Natural killer cell treated with Interleukin-12 subunit alpha and Interleukin-12 subunit beta and Interleukin-15 and Interleukin-18, amount 100 ng/mL, for 72 hours (primary cell): ENCODE measurements at regions not wholly inside any gene's neighbourhood (a gene's known extent, or its start where the extent isn't known, plus 50 kb on each side); places are given as distances from the start of the nearest gene placed in this dataset.

Source experiments
- ATAC-seq, 2 donors: fragments of 150-1000 bp; cut with Tn5 transposase in 1 of 2; sonication (Bioruptor Pico), chemical (Tn5 transposase) in 1 of 2; 2 replicates each; pipeline ENCODE4 v1.10.0; 2021
- DNase-seq: peaks from one replicate; pipeline ENCODE4 v3.0.0; 2022; ENCODE audit warnings: low spot score
- H3K27ac Mint-ChIP-seq, 2 donors: 1 replicate in 1 of 2; 2 replicates in 1 of 2; pipeline ENCODE4 v1.8.0; 2022; ENCODE audit warnings: mixed read lengths in 2 of 2, mild to moderate bottlenecking in 1 of 2, moderate library complexity in 1 of 2
- H3K27me3 Mint-ChIP-seq, 2 donors: 1 replicate in 1 of 2; 2 replicates in 1 of 2; pipeline ENCODE4 v1.8.0; 2022; ENCODE audit warnings: mixed read lengths in 2 of 2
- H3K36me3 Mint-ChIP-seq: one replicate; pipeline ENCODE4 v1.8.0; 2022; ENCODE audit warnings: mixed read lengths
- H3K4me1 Mint-ChIP-seq, 2 donors: 1 replicate in 1 of 2; 2 replicates in 1 of 2; pipeline ENCODE4 v1.8.0; 2022; ENCODE audit warnings: low read depth in 2 of 2, mixed read lengths in 2 of 2, mild to moderate bottlenecking in 1 of 2
- H3K4me3 Mint-ChIP-seq: one replicate; pipeline ENCODE4 v1.8.0; 2022; ENCODE audit warnings: mixed read lengths
- H3K9me3 Mint-ChIP-seq: 2 replicates; pipeline ENCODE4 v1.8.0; 2022; ENCODE audit warnings: mixed read lengths

DNA sequence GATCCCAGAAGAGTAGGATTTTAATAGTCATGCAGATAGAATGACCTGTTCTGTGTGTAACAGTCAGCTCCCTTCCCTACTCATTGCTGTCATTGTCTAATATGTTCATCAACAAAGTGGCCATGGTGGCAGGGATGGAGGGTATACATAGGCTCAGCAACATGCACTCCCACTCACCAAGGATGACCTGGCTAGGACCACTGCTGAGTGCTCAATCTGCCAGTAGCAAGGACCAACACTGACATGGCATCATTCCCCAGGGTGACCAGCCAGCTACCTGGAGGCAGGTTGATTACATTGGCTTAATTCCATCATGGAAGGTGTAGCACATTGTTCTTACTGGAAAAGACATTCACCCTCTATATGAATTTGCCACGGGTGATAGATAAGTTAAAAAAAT is 401.7 kb upstream of the CELF4 start:
- ATAC-seq: no peak
- DNase-seq: no peak
- Mint-ChIP-seq H3K4me3 (no peak overlapping the region), H3K36me3 (no peaks in the 10 kb centered on the region), H3K27me3 (no peaks in the 10 kb centered on the region), H3K9me3 (peaks cover 19% of the 10 kb centered on the region), H3K27ac (no peak overlapping the region), H3K4me1 (no peaks in the 10 kb centered on the region)

DNA sequence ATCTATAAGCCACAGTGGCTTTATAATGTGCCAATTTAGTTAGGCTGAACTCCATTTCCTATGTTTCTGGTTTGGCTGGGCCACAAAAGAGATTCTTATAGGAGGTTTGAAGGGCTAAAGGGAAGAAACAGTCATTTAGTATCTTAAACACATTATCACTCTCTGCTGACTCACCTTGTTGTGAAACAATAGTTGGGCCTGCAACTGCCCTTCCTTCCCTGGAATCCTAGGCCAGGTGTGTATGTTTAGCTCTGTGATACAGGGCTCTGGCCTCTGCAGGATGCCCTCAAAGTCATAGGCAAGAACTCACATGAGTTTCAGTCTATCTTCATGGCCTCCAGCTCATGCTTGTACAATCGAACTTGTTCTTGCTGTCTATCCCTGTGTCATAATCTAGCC is 400.0 kb upstream of the CELF4 start:
- Mint-ChIP-seq H3K4me3 (no peak overlapping the region), H3K36me3 (no peaks in the 10 kb centered on the region), H3K27ac (no peak overlapping the region), H3K27me3 (no peaks in the 10 kb centered on the region), H3K4me1 (no peaks in the 10 kb centered on the region), H3K9me3 (peaks cover 21% of the 10 kb centered on the region)
- ATAC-seq (no peak), DNase-seq (no peak)

DNA sequence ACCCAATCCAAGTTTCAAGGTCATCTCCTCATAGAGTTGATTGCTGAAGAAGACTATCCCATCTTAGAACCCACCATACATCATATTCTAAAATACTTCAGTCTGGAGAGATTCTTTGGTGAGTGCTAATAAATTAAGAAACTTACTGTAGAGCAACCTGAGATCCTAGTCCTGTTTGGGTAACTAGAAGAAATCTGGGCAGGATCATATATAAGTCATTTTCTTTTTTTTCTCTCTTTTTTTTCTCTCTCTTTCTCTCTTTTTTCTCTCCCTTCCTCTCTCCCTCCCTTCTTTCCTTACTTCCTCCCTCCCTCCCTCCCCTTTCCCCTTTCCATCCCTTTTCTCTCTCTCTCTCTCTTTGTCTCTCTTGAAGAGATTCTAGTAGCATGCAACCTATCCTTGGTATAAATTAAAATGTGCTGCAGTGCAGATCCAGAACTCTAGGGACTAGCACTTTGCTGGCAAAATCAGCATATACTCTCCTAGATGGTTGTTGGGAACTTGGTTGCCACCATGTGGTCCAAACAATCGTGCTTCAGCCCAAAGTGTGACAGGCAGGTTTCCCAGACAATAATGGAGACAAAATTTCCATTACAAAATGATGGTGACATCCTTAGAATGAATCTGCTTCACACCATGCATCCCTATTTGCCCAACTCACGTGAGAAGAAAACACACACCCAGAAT is 399.4 kb upstream of the CELF4 start:
- DNase-seq (no peak), ATAC-seq (no peak)
- Mint-ChIP-seq H3K9me3 (peaks cover 21% of the 10 kb centered on the region), H3K27ac (no peak overlapping the region), H3K4me3 (no peak overlapping the region), H3K36me3 (no peaks in the 10 kb centered on the region), H3K27me3 (no peaks in the 10 kb centered on the region), H3K4me1 (no peaks in the 10 kb centered on the region)

DNA sequence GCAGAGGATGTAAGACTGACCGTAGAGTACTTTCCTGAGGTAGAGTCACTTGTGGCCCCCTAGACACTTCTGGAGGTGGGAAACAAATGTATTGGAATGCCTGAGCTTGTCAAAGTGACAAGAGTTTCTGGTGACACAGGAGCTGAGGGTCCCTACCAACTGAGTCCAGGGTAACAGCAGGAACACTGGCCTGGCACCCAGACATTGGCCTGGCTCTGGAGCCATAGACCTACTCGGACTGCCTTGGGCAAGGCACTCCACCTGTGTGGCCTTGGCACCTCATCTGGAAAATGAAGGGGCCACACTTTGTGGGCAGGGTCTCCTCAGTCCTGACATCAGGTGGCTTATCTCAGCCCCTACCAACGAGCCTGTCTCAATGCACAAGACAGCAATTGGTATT is 398.2 kb upstream of the CELF4 start:
- Mint-ChIP-seq H3K4me3 (no peak overlapping the region), H3K4me1 (no peaks in the 10 kb centered on the region), H3K27ac (no peak overlapping the region)

DNA sequence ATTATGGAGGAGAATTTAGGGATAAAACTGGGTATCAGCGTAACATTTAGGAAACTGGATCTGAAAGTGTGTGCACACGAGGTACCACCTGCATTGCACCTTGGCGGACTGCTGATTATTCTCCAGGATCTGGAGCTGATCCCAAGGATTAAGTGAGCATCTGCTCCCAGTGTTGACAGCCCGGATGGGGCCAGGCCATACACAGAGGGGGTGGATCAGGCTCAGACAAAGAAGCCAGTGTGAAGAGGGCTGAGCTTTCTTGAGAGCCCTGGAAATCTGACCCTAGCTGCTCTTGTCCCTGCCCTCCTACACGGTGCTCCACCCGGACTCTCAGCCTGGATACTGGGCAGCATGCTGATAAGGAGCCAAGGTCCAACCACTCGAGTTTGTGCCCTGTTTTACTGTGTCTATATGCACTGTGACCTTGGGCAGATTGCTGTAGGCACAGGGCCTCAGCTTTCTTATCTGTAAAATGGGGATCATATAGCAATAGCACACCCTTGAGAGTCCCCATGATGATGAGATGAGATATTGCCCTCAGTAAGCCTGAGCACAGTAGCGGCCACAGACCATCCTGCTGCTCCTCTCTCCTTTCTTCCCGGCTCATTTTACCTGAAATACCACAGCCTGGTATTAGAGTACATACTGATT is 396.8 kb upstream of the CELF4 start:
- peak in 1 of 2 donors; percentile 33 for ATAC-seq
- Mint-ChIP-seq H3K36me3 (no peaks in the 10 kb centered on the region), H3K4me1 (no peaks in the 10 kb centered on the region), H3K27ac (no peak overlapping the region), H3K27me3 (no peaks in the 10 kb centered on the region), H3K9me3 (peaks cover 23% of the 10 kb centered on the region), H3K4me3 (no peak overlapping the region)
- no peak for DNase-seq

More for the DNA sequence above, 398.2 kb upstream of the CELF4 start:
- Mint-ChIP-seq H3K27me3 (no peaks in the 10 kb centered on the region), H3K36me3 (no peaks in the 10 kb centered on the region), H3K9me3 (peaks cover 23% of the 10 kb centered on the region)
- DNase-seq (no peak), ATAC-seq (no peak)

DNA sequence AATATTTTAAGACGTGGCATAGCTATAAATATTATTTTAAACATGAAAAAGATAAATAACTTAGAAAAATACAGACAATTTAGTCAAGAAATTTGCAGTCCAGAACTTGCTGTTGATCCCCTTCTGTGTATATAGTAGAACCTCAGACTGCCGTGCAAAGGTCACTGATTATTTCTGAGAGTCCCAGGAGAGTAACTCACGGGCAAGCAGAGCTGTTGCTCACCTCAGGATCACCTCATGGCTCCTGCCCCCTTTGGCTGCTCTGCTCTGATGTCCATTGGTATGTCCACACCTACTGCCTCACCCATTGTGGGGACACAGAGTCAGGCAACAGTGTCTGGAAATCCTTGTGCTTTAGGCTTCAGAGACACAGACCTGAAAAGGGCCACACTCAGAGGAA is 392.9 kb upstream of the CELF4 start:
- Mint-ChIP-seq H3K27me3 (no peaks in the 10 kb centered on the region), H3K27ac (no peak overlapping the region), H3K36me3 (no peaks in the 10 kb centered on the region), H3K4me1 (no peaks in the 10 kb centered on the region), H3K4me3 (no peak overlapping the region), H3K9me3 (peaks cover 25% of the 10 kb centered on the region)
- DNase-seq: no peak
- no peak for ATAC-seq

DNA sequence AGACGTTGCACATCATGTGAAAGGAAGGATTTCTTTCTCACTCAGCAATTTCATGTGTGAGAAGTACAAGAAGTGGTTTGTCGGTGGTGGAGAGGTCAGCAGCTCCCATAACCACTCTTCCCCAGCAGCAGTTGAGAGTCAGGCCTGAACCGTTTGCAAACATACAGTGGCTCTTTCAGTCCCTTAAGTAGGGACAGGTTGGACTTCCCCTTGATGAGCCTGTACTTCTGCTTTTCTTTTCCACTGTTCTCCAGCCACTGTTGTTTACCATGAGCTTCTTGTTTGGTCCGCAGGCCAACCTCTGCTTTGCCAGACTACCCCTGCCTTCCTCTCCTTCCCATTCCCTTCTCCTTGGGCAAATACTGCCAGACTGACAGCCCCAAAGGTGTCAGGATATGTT is 391.3 kb upstream of the CELF4 start:
- H3K27me3 Mint-ChIP-seq: no peaks in the 10 kb centered on the region
- DNase-seq: no peak
- ATAC-seq: no peak
- H3K9me3 Mint-ChIP-seq: peaks cover 17% of the 10 kb centered on the region
- H3K4me3 Mint-ChIP-seq: no peak overlapping the region
- H3K36me3 Mint-ChIP-seq: no peaks in the 10 kb centered on the region
- H3K27ac Mint-ChIP-seq: no peak overlapping the region
- H3K4me1 Mint-ChIP-seq: no peaks in the 10 kb centered on the region

DNA sequence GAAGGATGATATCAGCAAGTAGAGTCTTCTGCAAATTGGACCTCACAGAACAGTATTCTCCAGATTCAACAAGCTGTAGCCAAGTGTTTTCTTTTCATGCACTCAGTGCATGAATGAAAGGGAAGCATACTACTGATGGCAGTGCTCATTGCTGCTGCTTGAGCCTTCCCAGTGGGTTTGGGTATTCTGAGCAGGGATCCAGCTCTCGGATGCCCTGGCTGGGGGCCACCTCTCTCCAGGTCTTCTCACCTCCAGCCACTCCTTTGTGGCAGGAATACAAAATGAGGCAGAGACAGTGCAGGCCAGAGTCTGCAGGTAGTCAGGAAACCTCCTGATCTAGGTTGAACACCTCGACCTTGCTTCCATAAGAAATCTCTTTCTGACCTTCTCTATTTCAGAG is 390.4 kb upstream of the CELF4 start:
- no peak for DNase-seq
- Mint-ChIP-seq H3K4me3 (no peak overlapping the region), H3K27me3 (no peaks in the 10 kb centered on the region), H3K4me1 (no peaks in the 10 kb centered on the region), H3K36me3 (no peaks in the 10 kb centered on the region), H3K27ac (no peak overlapping the region), H3K9me3 (peaks cover 22% of the 10 kb centered on the region)
- no peak for ATAC-seq

DNA sequence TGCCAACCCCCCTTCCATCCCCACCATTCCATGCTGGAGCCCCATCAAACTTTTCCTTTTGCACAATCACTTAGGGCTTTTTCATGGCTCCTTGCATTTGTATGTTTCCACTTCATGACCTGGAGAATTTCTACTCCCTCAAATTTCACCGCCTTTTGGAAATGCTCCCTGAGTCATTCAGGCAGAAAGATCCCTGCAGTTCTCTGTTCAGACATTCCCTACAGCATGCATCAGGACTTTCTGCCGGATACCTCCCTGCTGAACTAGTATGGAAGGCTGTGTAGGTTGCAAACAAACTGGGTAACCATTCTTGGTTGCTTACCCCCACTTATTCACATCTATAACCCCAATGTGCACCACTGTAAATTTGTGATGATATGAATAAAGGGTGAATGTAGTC is 389.6 kb upstream of the CELF4 start:
- Mint-ChIP-seq H3K9me3 (peaks cover 16% of the 10 kb centered on the region), H3K36me3 (no peaks in the 10 kb centered on the region), H3K4me1 (no peaks in the 10 kb centered on the region), H3K27ac (no peak overlapping the region), H3K27me3 (no peaks in the 10 kb centered on the region), H3K4me3 (no peak overlapping the region)
- DNase-seq (no peak), ATAC-seq (no peak)

DNA sequence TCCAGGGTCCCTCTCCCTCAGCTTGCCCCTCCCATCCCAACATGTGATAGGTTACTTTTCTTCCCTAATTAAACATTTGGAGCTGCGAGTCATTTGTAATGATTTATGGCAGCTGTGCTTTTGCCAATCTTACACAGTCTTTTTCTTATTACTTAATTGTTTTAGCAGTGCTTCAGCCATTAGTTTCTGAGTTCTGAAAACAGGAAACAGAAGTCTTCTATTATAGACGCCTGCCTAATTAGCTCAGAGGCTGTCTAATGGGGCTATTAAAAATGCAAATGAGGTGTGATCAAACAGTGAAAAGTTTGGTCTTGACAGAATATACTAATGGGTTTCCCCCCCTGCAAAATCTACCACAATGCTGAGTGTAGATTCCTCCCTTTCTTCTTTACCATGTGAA is 388.3 kb upstream of the CELF4 start:
- H3K4me3 Mint-ChIP-seq: no peak overlapping the region
- no peaks in the 10 kb centered on the region for H3K4me1 Mint-ChIP-seq
- ATAC-seq (no peak), DNase-seq (no peak)
- no peaks in the 10 kb centered on the region for H3K27me3 Mint-ChIP-seq
- no peak overlapping the region for H3K27ac Mint-ChIP-seq
- peaks cover 18% of the 10 kb centered on the region for H3K9me3 Mint-ChIP-seq
- H3K36me3 Mint-ChIP-seq: no peaks in the 10 kb centered on the region

DNA sequence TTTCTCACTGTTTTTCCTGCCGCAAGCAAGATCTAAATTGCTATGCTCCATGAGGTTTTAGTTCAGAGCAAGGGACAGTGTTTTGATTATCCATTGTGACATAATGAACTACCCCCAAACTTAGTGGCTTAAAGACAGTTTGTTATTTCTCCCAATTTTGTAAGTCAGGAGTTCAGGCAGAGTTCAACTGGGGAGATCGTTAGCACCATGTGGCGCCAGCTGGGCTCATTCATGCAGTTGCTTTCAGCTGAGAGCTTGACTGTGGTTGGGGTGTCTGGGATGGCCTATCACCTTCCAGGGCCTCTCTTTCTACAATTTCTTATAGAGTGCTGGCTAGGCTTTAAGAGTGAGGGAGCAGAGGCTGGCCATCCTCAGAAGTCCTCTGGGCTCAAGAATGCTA is 382.9 kb upstream of the CELF4 start:
- H3K4me1 Mint-ChIP-seq: no peaks in the 10 kb centered on the region
- H3K27ac Mint-ChIP-seq: no peak overlapping the region
- no peak for DNase-seq
- no peaks in the 10 kb centered on the region for H3K27me3 Mint-ChIP-seq
- no peak overlapping the region for H3K4me3 Mint-ChIP-seq
- ATAC-seq: no peak
- peaks cover 25% of the 10 kb centered on the region for H3K9me3 Mint-ChIP-seq
- no peaks in the 10 kb centered on the region for H3K36me3 Mint-ChIP-seq

DNA sequence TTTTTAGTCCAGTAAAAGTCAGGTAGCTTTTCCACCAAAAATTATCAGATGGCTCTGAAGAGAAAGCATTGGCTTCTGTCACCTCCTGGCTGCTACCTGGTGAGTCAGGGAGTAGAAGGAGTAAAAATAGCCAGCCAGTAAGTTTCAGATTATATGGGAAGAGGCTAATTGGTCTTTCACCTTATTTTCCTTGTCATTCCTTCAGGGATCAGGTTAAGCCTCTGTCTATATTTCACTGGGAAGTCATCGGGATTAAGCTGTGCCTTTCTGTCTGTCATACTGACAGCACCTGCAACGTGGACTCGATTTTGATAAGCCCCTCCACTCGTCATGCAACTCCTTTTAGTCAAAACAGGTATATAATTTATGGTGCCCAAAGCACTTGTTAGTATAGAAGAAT is 380.7 kb upstream of the CELF4 start:
- no peak for DNase-seq
- ATAC-seq: no peak
- H3K27me3 Mint-ChIP-seq: no peaks in the 10 kb centered on the region
- H3K4me3 Mint-ChIP-seq: no peak overlapping the region
- H3K9me3 Mint-ChIP-seq: peaks cover 25% of the 10 kb centered on the region
- H3K27ac Mint-ChIP-seq: no peak overlapping the region
- no peaks in the 10 kb centered on the region for H3K36me3 Mint-ChIP-seq
- H3K4me1 Mint-ChIP-seq: no peaks in the 10 kb centered on the region

DNA sequence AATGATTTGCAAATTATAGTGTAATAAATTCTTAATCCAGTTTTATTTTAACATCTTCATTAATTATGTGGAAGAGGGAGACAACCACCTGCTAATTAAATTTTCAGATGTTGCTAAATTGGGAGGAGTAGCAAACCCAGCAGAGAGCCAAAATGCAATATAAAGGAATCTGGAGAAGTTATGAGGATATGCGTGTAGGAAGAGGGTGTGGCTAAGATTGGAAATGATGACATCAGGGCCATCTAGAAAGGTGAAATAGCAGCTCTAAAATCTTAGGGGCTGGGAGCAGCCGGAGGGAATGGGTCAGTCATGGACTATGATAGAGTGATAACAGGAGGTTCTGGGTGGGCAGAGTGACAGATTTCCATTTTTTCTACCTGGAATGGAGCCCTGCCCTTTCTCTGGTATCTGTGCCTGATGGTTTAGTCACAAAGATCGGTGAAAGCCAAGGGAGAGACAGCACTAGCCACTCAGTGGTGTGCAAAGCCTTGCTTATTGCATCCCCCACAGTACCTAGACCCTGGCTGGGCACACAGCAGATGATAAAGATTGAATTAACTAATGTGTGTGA is 379.2 kb upstream of the CELF4 start:
- no peaks in the 10 kb centered on the region for H3K27me3 Mint-ChIP-seq
- H3K4me1 Mint-ChIP-seq: no peaks in the 10 kb centered on the region
- no peaks in the 10 kb centered on the region for H3K36me3 Mint-ChIP-seq
- no peak overlapping the region for H3K4me3 Mint-ChIP-seq
- H3K27ac Mint-ChIP-seq: no peak overlapping the region
- peaks cover 26% of the 10 kb centered on the region for H3K9me3 Mint-ChIP-seq
- DNase-seq: no peak
- no peak for ATAC-seq

DNA sequence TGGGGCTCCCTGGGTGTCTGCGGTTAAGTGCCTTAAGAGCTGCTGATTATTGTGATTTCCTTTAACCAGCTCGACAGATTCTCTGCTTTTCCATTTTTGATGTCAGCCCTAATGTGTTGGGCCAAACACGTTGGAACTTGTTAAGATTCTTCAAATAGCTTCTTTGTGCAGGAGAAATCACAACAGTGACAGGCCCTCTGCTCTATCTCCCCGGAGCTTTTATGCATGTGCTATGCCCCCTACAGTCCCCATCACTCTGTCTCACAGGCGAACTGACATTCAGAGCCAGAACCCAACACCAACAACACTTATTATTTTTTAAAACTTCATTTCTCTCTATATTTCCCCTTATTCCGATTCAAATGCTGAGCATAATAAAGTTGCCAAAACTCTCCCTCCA is 371.7 kb upstream of the CELF4 start:
- H3K36me3 Mint-ChIP-seq: no peaks in the 10 kb centered on the region
- no peak overlapping the region for H3K27ac Mint-ChIP-seq
- DNase-seq (no peak), ATAC-seq (no peak)
- no peaks in the 10 kb centered on the region for H3K4me1 Mint-ChIP-seq
- H3K27me3 Mint-ChIP-seq: no peaks in the 10 kb centered on the region
- no peak overlapping the region for H3K4me3 Mint-ChIP-seq
- peaks cover 24% of the 10 kb centered on the region for H3K9me3 Mint-ChIP-seq
